ENCODE measurements at regions not wholly inside any gene's neighbourhood (a gene's known extent, or its start where the extent isn't known, plus 50 kb on each side); places are given as distances from the start of the nearest gene placed in this dataset.
A peak's percentile ranks its signal among the peaks of the same experiment; 100 is the strongest.

GRCh38 chr10:83801983-83802382 is 337.3 kb upstream of the GHITM start:
- peak in 2 of 3 experiments; percentile 4 to 7 for TF ChIP-seq CTCF (optimal IDR thresholded peaks at IDR 0.05 in 1 of 3, IDR thresholded peaks at IDR 0.05 in 1 of 3, conservative IDR thresholded peaks at IDR 0.05 in 1 of 3; ENCODE audit: extremely low read depth in 1 of 3, insufficient read depth in 2 of 3, low read length in 3 of 3)
- TF ChIP-seq EZH2 (IDR thresholded peaks at IDR 0.05; ENCODE audit: low read length), result no peak

Data from keratinocyte (primary cell).